Esophagus mucosa (tissue), 1 donor: ENCODE measurements at regions not wholly inside any gene's neighbourhood (a gene's known extent, or its start where the extent isn't known, plus 50 kb on each side); places are given as distances from the start of the nearest gene placed in this dataset.
"Not testable (repeated sequence)": the region's sequence is repeated elsewhere in the genome, so short reads cannot be mapped to it uniquely, and the experiment has no call there.

Experiments used
- ATAC-seq: fragments of 200-7000 bp; cut with Tn5 transposase; one replicate; pipeline ENCODE4 v1.9.1; 2020
- donor health status: DM: yes; HTN: yes; CAD: no.

DNA sequence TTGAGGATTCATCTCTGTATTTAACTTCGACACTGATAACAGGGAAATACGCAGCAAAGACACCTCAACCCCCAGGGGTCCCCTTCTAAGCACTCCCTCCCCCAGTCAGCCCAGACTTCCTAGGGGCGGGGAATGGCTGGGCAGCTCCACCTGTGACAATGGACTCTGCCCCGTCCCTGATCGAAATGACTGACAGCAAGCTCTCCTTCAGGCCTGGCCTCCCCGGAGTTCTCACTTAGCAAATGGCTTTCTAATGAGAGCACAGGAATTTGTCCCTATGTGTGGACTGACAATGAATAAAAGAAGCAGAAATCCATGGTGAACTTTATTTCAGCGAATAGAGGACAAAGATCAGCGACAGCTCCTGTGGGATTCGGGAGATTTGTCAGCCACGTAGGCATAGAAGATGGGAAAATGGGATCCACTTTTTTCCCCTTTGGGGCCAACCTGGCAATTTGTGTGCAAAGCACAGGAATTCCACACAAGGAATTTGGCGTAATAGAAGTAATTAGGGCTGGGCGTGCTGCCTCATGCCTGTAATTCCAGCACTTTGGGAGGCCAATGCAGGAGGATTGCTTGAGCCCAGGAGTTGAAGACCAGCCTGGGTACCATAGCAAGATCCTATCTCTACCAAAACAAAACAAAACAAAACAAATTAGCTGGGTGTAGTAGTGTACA is 63.8 kb downstream of the TNFAIP2 start:
- no peak for ATAC-seq

GRCh38 chr14:103187911-103188310 is 64.7 kb downstream of the TNFAIP2 start:
- no peak for ATAC-seq

DNA sequence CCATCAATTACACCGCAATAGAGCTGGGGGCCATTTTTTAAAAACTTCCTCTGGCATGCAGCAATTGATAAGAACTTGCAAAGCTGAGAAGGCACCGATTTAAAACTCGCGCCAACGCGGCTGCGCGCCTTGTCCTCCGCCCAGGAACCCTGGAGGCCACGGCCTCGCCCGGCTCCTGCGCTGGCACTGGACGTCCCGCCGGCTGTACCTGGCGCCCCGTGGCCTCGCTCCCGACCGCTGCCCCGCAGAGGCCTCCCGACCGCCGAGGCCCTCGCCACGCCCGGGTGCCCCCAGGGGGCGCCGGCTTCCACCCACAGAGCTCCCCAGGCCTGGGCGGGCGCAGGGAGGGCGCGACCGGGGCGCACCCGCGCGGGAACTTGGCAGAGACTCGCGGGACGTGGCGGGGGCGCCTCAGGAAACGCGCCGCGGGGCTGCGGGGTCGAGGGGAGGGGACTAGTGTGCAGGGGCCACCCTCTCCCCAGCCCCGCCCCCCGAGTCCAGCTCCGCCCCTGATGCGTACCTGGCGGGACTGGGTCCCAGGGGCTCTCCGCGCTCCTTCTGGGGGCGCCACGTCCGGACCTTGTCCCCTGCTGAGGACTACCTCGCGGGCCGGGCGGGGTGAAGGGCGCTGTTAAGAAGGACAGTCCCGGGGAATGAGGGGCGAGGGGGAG is 65.7 kb downstream of the TNFAIP2 start:
- ATAC-seq: peak; percentile 27

DNA sequence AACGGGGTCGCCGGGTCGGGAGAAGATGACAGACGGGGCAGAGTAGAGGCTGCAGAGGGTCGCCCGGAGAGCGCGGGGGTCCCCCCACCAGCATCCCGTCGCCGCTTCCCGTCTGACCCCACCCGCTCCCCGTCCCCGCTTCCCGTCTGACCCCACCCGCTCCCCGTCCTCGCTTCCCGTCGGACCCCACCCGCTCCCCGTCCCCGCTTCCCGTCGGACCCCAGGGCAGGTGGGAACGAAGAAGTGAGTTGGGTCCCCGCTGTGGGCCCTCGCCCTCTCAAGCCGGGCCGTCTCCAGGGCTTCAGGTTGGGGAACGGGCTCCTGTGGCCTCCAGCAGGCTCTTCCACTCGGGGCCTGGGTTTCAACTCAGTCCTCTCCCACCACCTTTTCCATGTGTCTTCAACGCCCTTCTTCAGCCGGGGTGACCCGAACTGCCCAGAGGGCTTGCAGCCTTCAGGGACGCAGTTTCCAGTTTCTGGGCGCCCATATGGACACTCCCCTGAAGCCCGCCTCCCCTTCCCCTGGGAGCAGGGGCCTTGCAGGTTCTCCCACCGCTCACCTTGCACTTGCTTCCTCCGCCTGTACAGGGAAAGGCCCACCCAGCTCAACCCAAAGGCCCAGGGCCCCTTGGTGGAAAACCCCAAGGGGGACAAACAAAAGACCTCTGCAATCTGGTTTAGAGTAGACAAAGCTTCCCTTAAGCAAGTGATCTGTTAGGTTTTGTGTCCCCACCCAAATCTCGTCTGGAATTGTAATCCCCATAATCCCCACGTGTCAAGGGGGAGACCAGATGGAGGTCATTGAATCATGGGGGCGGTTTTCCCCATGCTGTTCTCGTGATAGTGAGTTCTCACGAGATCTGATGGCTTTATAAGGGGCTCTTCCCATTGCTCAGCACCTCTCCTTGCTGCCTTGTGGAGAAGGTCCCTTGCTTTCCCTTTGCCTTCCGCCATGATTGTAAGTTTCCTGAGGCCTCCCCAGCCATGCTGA is 66.5 kb downstream of the TNFAIP2 start:
- no peak for ATAC-seq

- no peak for ATAC-seq
Observed at GRCh38 chr14:103190741-103191140, 67.5 kb downstream of the TNFAIP2 start.

- no peak for ATAC-seq
Observed at GRCh38 chr14:103191844-103192243, 68.6 kb downstream of the TNFAIP2 start.

GRCh38 chr14:103192246-103192840 is 69.1 kb downstream of the TNFAIP2 start:
- ATAC-seq: no peak

- not testable (repeated sequence) for ATAC-seq
Observed at GRCh38 chr14:103192861-103193260, 69.6 kb downstream of the TNFAIP2 start.

DNA sequence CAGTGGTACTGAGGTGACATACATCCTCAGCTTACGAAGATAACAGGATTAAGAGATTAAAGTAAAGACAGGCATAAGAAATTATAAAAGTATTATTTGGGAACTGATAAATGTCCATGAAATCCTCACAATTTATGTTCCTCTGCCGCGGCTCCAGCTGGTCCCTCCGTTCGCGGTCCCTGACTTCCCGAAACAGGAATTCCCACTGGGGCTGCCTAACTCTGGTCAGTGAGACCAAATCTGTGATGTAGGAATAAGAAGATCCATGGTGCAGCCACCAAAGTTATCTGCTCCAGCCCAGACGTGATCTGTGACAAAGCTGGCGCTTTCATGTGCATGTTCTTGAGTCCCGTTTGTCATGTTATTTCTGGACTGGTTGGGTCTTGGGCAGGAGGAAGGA is 70.2 kb downstream of the TNFAIP2 start:
- ATAC-seq: not testable (repeated sequence)

DNA sequence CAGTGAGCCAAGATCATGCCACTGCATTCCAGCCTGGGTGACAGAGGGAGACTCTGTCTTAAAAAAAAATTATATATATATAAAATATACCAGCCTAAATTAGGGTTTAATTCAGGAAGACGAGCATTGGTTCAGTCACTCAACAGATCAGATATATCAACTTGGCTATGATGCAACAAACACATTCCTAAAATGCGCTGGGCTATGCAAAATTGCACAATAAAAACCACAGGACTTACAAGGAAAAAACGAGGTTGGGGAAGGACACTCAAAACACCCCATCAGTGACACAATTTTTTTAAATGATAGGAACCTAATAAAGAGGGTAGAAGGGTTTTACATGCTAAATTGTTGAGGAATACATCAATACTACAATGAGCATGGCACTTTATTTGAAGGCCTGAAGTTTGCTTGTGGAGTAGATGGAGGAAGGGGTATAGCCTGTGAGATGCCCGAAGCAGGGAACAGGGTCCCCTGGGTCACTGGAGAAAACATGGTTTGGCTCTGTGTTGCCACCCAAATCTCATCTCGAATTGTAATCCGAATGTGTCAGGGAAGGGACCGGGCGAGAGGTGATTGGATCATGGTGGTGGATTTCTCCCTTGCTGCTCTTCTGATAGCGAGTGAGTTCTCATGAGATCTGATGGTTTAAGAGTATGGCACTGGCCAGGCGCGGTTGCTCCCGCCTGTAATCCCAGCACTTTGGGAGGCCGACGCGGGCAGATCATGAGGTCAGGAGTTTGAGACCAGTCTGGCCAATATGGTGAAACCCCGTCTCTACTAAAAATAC is 71.2 kb downstream of the TNFAIP2 start:
- ATAC-seq: peak; percentile 44

- ATAC-seq: no peak
Observed at GRCh38 chr14:103195828-103196615, 72.8 kb downstream of the TNFAIP2 start.

DNA sequence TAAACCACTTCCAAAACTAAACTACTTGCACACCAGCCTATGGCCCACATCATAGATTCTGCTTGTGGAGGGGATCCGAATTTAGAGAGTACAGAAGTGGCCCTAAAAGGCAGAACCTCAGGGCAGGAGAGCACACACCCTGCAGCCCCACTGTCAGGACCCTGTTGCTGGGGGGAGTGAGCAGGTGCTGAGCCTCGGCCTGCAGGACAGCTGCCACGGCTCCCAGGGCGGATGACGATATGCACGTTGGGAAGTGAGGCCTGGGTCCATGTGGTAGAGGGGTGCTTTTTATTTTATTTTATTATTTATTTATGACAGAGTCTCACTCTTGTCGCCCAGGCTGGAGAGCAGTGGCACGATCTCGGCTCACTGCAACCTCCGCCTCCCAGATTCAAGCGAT is 73.5 kb downstream of the TNFAIP2 start:
- ATAC-seq: no peak

- ATAC-seq: peak; percentile 61
Observed at GRCh38 chr14:103198131-103199105, 75.2 kb downstream of the TNFAIP2 start.

- ATAC-seq: no peak
Observed at GRCh38 chr14:103199124-103199523, 75.9 kb downstream of the TNFAIP2 start.

DNA sequence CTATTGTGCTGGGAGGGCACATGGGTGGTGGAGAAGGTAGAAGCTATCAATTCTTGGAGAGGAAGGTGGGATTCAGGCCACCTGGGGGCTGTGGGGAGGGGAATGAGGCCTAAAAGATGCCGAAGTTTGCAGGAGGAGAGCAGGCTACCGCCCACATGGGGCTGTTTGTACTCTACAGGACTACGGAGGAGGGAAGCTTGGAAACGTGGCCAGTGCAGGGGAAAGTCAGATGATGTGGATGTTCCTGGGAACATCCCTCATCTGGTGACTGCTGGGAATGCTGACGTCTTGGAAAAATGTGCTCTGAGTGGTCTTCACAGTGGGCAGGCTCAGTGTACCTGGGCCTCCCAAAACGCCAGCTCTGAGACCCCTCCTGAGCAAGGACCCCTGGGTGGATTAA is 78.5 kb downstream of the TNFAIP2 start:
- ATAC-seq: no peak

GRCh38 chr14:103204852-103205540 is 81.7 kb downstream of the TNFAIP2 start:
- ATAC-seq: no peak

DNA sequence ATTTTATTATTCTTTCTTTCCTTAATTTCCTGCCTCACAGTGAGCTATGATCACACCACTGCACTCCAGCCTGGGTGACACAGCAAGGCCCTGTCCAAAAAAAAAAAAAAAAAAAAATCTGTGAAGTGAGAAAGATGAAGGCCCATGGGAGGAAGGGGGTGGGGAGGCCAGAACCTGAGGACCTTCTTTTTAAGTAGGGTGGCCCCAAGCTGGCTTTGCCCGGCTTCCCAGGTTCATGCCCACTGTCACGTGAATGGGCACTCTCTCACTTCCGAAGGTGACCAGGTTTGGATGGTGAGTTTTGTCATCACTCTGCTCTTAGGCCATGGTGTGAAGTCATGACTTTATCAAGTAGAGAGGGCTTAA is 82.3 kb downstream of the TNFAIP2 start:
- no peak for ATAC-seq

GRCh38 chr14:103206023-103206481 is 82.8 kb downstream of the TNFAIP2 start:
- ATAC-seq: no peak

- ATAC-seq: peak; percentile 56
Observed at GRCh38 chr14:103206836-103207387, 83.7 kb downstream of the TNFAIP2 start.
